ENCODE measurements at regions not wholly inside any gene's neighbourhood (a gene's known extent, or its start where the extent isn't known, plus 50 kb on each side); places are given as distances from the start of the nearest gene placed in this dataset.
A peak's percentile ranks its signal among the peaks of the same experiment; 100 is the strongest.

GRCh38 chrX:25389266-25389665 lies 373.5 kb upstream of the ARX start:
- H3K9me3 ChIP-seq (replicated peaks in 1 of 3): no peaks in the 10 kb centered on the region
- H3K36me3 ChIP-seq (replicated peaks in 1 of 2): no peaks in the 10 kb centered on the region
- no peak overlapping the region for H3K4me3 ChIP-seq
- intact Hi-C loops (cut with DNase I): no loop called here
- 60 to 84% (median 79%) methylated on average over 3 of the region's 3 CpGs for WGBS, 4 donors
- H3K27me3 ChIP-seq: no peaks in the 10 kb centered on the region
- H3K4me1 ChIP-seq (replicated peaks in 1 of 2): no peaks in the 10 kb centered on the region
- no peak for DNase-seq
- no peak overlapping the region for H3K27ac ChIP-seq
- TF ChIP-seq CTCF (IDR thresholded peaks at IDR 0.05) (no peak), POLR2A (IDR thresholded peaks at IDR 0.05) (no peak)

- Histone ChIP-seq H3K9me3 (replicated peaks in 1 of 3) (no peaks in the 10 kb centered on the region), H3K27ac (no peak overlapping the region), H3K4me1 (replicated peaks in 1 of 2) (no peaks in the 10 kb centered on the region), H3K4me3 (no peak overlapping the region), H3K27me3 (no peaks in the 10 kb centered on the region), H3K36me3 (replicated peaks in 1 of 2) (no peaks in the 10 kb centered on the region)
- intact Hi-C loops (cut with DNase I): no loop called here
- TF ChIP-seq CTCF (IDR thresholded peaks at IDR 0.05): no peak
- no peak for TF ChIP-seq POLR2A (IDR thresholded peaks at IDR 0.05)
- DNase-seq: no peak
- WGBS, 4 donors: 58 to 74% (median 68%) methylated on average over 3 of the region's 3 CpGs
Observed at GRCh38 chrX:25383196-25383595, 367.4 kb upstream of the ARX start.

- intact Hi-C loops (cut with DNase I): no loop called here
- H3K27me3 ChIP-seq: no peaks in the 10 kb centered on the region
- H3K9me3 ChIP-seq (replicated peaks in 1 of 3): no peaks in the 10 kb centered on the region
- 3 to 58% (median 32%) methylated on average over 1 of the region's 1 CpG for WGBS, 4 donors
- no peak overlapping the region for H3K27ac ChIP-seq
- H3K4me3 ChIP-seq: no peak overlapping the region
- H3K4me1 ChIP-seq (replicated peaks in 1 of 2): no peaks in the 10 kb centered on the region
- no peak for DNase-seq
- H3K36me3 ChIP-seq (replicated peaks in 1 of 2): no peaks in the 10 kb centered on the region
- TF ChIP-seq POLR2A (IDR thresholded peaks at IDR 0.05) (no peak), CTCF (IDR thresholded peaks at IDR 0.05) (no peak)
Observed at GRCh38 chrX:25356456-25356855, 340.7 kb upstream of the ARX start.

GRCh38 chrX:25344161-25344936 lies 328.6 kb upstream of the ARX start:
- WGBS, 4 donors: 59 to 71% (median 66%) methylated on average over 7 of the region's 7 CpGs
- Histone ChIP-seq H3K27me3 (peaks cover 3% of the 10 kb centered on the region), H3K36me3 (replicated peaks in 1 of 2) (no peaks in the 10 kb centered on the region), H3K4me3 (no peak overlapping the region), H3K4me1 (replicated peaks in 1 of 2) (no peaks in the 10 kb centered on the region), H3K9me3 (replicated peaks in 1 of 3) (no peaks in the 10 kb centered on the region), H3K27ac (no peak overlapping the region)
- DNase-seq: peak in 1 of 7 donors; percentile 48
- TF ChIP-seq CTCF (IDR thresholded peaks at IDR 0.05) (no peak), POLR2A (IDR thresholded peaks at IDR 0.05) (no peak)
- intact Hi-C loops (cut with DNase I): no loop called here
